Panc1 (cell line): ENCODE measurements at regions not wholly inside any gene's neighbourhood (a gene's known extent, or its start where the extent isn't known, plus 50 kb on each side); places are given as distances from the start of the nearest gene placed in this dataset.

Source experiments
- ATAC-seq: fragments of 200-7000 bp; cut with Tn5 transposase; 2 replicates; pipeline ENCODE4 v1.9.1; 2020; ENCODE audit warnings: mild to moderate bottlenecking, moderate library complexity
- BruUV-seq: library from RNA; stranded (reverse); fragments of 400-500 nt; replicated peaks from 2 replicates; lab custom pipeline; 2021; lab: Mats Ljungman, UMichigan
- CTCF ChIA-PET: fragments of 300-600 bp; sonication (Branson Sonifier 250); formaldehyde crosslinking; loops from one replicate; lab custom pipeline; 2022; ENCODE audit warnings: antibody characterized with exemption; lab: Charles Lee
- POLR2A ChIA-PET: fragments of 300-600 bp; sonication (Branson Sonifier 250); formaldehyde crosslinking; loops from one replicate; lab custom pipeline; 2022; ENCODE audit warnings: antibody characterized with exemption; lab: Charles Lee
- DNase-seq: peaks from one replicate; pipeline ENCODE4 v3.0.0-alpha.2; 2010; ENCODE audit warnings: low read depth, low spot score
- H3K27ac ChIP-seq: 2 replicates; pipeline ENCODE4 v1.5.1; 2011; ENCODE audit warnings: mild to moderate bottlenecking, low read length, inconsistent platforms
- H3K27me3 ChIP-seq: fragments of 200-500 bp; sonication (Bioruptor generic); 2 replicates; pipeline ENCODE4 v1.6.0; 2014; ENCODE audit warnings: low read length, inconsistent platforms; ENCODE audit not compliant: control insufficient read depth, insufficient read depth
- H3K36me3 ChIP-seq: fragments of 200-500 bp; sonication (Bioruptor generic); 2 replicates; pipeline ENCODE4 v1.5.1; 2014; ENCODE audit warnings: inconsistent platforms, mild to moderate bottlenecking, low read length, moderate library complexity; ENCODE audit not compliant: control insufficient read depth, insufficient read depth
- H3K4me1 ChIP-seq: 2 replicates; pipeline ENCODE4 v1.5.1; 2011; ENCODE audit warnings: inconsistent platforms, mild to moderate bottlenecking, low read length, moderate library complexity; ENCODE audit not compliant: control insufficient read depth, insufficient read depth
- H3K4me3 ChIP-seq, 2 experiments: 2 replicates each; pipeline ENCODE4 v1.5.1; 2011 to 2012; ENCODE audit warnings: low read depth in 2 of 2, low read length in 2 of 2, mild to moderate bottlenecking in 2 of 2, inconsistent platforms in 1 of 2, moderate library complexity in 1 of 2
- H3K9me3 ChIP-seq: fragments of 200-500 bp; sonication (Bioruptor generic); 2 replicates; pipeline ENCODE4 v1.5.1; 2014; ENCODE audit warnings: low read depth, mild to moderate bottlenecking, inconsistent platforms, low read length, moderate library complexity; ENCODE audit not compliant: control insufficient read depth, insufficient read depth
- CTCF ChIP-seq: fragments of 450-650 bp; IDR thresholded peaks from 2 replicates; pipeline ENCODE4 v1.5.1; 2017; ENCODE audit warnings: mild to moderate bottlenecking
- POLR2AphosphoS5 ChIP-seq: IDR thresholded peaks from 2 replicates; pipeline ENCODE4 v1.6.1; 2012; ENCODE audit warnings: mild to moderate bottlenecking, low read depth, low read length, moderate library complexity
- REST ChIP-seq, 2 experiments: IDR thresholded peaks; 2 replicates each; pipeline ENCODE4 v1.6.1; 2011 to 2012; ENCODE audit warnings: low read depth in 2 of 2, control low read depth in 1 of 2, low read length in 1 of 2, mild to moderate bottlenecking in 1 of 2, moderate library complexity in 1 of 2; ENCODE audit not compliant: insufficient read depth in 1 of 2
- SIN3A ChIP-seq: IDR thresholded peaks from 2 replicates; pipeline ENCODE4 v1.6.1; 2012; ENCODE audit warnings: low read depth, mild to moderate bottlenecking, low read length, moderate library complexity, borderline replicate concordance; ENCODE audit not compliant: insufficient read depth
- TCF7L2 ChIP-seq: IDR thresholded peaks from 2 replicates; pipeline ENCODE4 v1.6.1; 2011; ENCODE audit warnings: mild to moderate bottlenecking, low read depth, low read length, inconsistent platforms
- in situ Hi-C: cut with HindIII; loops from 2 replicates; pipeline ENCODE4 v1.10.0; 2016; ENCODE audit warnings: low sequenced_read_pairs, low pct_unique_long_range_greater_than_20kb
- intact Hi-C: fragments of 100-400 bp; cut with micrococcal nuclease; formaldehyde crosslinking; loops from one replicate; pipeline ENCODE4 v1.10.0; 2022; ENCODE audit not compliant: unreplicated experiment

- intact Hi-C loops = no loop called here
- POLR2A ChIA-PET = no interaction called here
- DNase-seq (no peak), ATAC-seq (no peak)
- Histone ChIP-seq H3K27ac (no peak overlapping the region), H3K9me3 (no peaks in the 10 kb centered on the region), H3K4me1 (no peaks in the 10 kb centered on the region), H3K4me3 (no peak overlapping the region), H3K27me3 (no peaks in the 10 kb centered on the region), H3K36me3 (no peaks in the 10 kb centered on the region; the same call in 1 of the 2 replicates)
- BruUV-seq = no TSS peak
- TF ChIP-seq CTCF = no peak
- no peak for TF ChIP-seq SIN3A
- TF ChIP-seq REST (IDR thresholded peaks at IDR 0.05; ENCODE audit: insufficient read depth in 1 of 2, low read depth in 2 of 2, low read length in 1 of 2) = no peak
- no peak for TF ChIP-seq TCF7L2
- TF ChIP-seq POLR2AphosphoS5 = no peak
- in situ Hi-C loops = no loop called here
- CTCF ChIA-PET = no interaction called here
These were observed 779.6 kb downstream of the DACH1 start for GRCh38 chr13:71087432-71087831.

GRCh38 chr13:71087006-71087405 lies 780.0 kb downstream of the DACH1 start:
- Histone ChIP-seq H3K27ac (no peak overlapping the region), H3K4me1 (no peaks in the 10 kb centered on the region), H3K36me3 (no peaks in the 10 kb centered on the region; the same call in 1 of the 2 replicates), H3K9me3 (no peaks in the 10 kb centered on the region), H3K27me3 (no peaks in the 10 kb centered on the region), H3K4me3 (no peak overlapping the region)
- no peak for ATAC-seq
- no TSS peak for BruUV-seq
- no peak for TF ChIP-seq REST (IDR thresholded peaks at IDR 0.05; ENCODE audit: insufficient read depth in 1 of 2, low read depth in 2 of 2, low read length in 1 of 2)
- TF ChIP-seq POLR2AphosphoS5 = no peak
- TF ChIP-seq TCF7L2 = no peak
- no peak for TF ChIP-seq SIN3A
- TF ChIP-seq CTCF = no peak
- no peak for DNase-seq
- in situ Hi-C loops (no loop called here), intact Hi-C loops (no loop called here)
- POLR2A ChIA-PET = no interaction called here
- CTCF ChIA-PET = no interaction called here
